Heart left ventricle (tissue), 13 donors: ENCODE measurements at regions not wholly inside any gene's neighbourhood (a gene's known extent, or its start where the extent isn't known, plus 50 kb on each side); places are given as distances from the start of the nearest gene placed in this dataset.

Experiments used
- POLR2A ChIP-seq, 2 donors: fragments of 450-650 bp; IDR thresholded peaks; one replicate each; pipeline ENCODE4 v1.6.1; 2017; ENCODE audit warnings: antibody characterized with exemption in 2 of 2, mild to moderate bottlenecking in 2 of 2, moderate library complexity in 2 of 2
- TF ChIP-seq, protein P1 (sequence below), 12 donors: fragments of 200-600 bp; sonication (generic) in 4 of 12; IDR thresholded peaks; one replicate each; pipeline versions ENCODE4 v1.5.0 to v1.8.0; 2018 to 2022; ENCODE audit warnings: antibody characterized with exemption in 12 of 12, mild to moderate bottlenecking in 5 of 12
- donor health status: ischemic (EF 13 %, LVEDD 7.1; RV severe dilation, severe dysfunction).
- donor health status: DM: no; HTN: yes; CAD: no.
- donor health status: DM: no; HTN: no; CAD: no.
- donor health status: ischemic (EF 25% LVEDD 6.9; RV normal size, moderate dysfunction).
- donor health status: ischemic (EF 25% LVEDD 5.7; RV mildly dilated, moderate dysfunction).
- donor health status: ischemic (EF 35%, LVEDD 5.7; RV mildly dilated, moderate dysfunction).
- donor health status: nonischemic (EF 11% LVEDD 7.7; RV severe dilation, severe dysfunction).
- donor health status: DM: yes; HTN: yes; CAD: no.
- donor health status: PGD.
- donor health status: ischemic (EF 29% LVEDD 5.4; RV normal size, mild dysfunction).
- donor health status: nonischemic (EF 23%, LVEDD 6.1; RV moderate dilation, normal function).

GRCh38 chr16:16861546-16861945 is 482.6 kb downstream of the NPIPA7 start:
- TF ChIP-seq, protein P1, sequence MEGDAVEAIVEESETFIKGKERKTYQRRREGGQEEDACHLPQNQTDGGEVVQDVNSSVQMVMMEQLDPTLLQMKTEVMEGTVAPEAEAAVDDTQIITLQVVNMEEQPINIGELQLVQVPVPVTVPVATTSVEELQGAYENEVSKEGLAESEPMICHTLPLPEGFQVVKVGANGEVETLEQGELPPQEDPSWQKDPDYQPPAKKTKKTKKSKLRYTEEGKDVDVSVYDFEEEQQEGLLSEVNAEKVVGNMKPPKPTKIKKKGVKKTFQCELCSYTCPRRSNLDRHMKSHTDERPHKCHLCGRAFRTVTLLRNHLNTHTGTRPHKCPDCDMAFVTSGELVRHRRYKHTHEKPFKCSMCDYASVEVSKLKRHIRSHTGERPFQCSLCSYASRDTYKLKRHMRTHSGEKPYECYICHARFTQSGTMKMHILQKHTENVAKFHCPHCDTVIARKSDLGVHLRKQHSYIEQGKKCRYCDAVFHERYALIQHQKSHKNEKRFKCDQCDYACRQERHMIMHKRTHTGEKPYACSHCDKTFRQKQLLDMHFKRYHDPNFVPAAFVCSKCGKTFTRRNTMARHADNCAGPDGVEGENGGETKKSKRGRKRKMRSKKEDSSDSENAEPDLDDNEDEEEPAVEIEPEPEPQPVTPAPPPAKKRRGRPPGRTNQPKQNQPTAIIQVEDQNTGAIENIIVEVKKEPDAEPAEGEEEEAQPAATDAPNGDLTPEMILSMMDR (IDR thresholded peaks at IDR 0.05): peak; percentile 56 to 80 (median 66)
- TF ChIP-seq POLR2A (IDR thresholded peaks at IDR 0.05): no peak
